ENCODE measurements at regions not wholly inside any gene's neighbourhood (a gene's known extent, or its start where the extent isn't known, plus 50 kb on each side); places are given as distances from the start of the nearest gene placed in this dataset.

DNA sequence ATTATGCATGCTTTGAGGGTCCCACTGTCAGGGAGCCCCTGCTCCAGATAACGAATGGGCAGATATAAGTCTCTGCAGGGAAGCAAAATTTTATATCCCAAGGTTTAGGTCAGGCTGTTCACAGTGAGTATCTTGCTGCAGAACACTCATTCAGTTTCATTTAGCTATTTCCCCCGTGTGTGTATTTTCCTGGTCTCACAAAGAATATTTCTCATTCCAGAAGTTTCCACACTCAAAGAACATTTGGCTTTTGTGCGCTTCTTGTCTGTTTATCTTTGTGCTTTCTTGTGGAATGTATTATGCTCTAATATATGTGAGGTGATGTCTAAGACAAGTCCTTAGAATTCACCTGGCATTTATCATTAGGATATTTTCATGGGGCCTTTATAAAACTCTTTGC is 140.4 kb upstream of the MMADHC start:
- no peak for TF ChIP-seq POLR2A (IDR thresholded peaks at IDR 0.05; ENCODE audit: borderline replicate concordance, extremely low read depth, insufficient read depth, insufficient read length)
- TF ChIP-seq CTCF (IDR thresholded peaks at IDR 0.05 in 2 of 3, conservative IDR thresholded peaks at IDR 0.05 in 1 of 3; ENCODE audit: borderline replicate concordance in 1 of 3, insufficient read depth in 1 of 3, low read depth in 2 of 3, low read length in 2 of 3) = no peak
- no peak for TF ChIP-seq FOSL1 (IDR thresholded peaks at IDR 0.05; ENCODE audit: low read depth)
- no peak for TF ChIP-seq EZH2 (IDR thresholded peaks at IDR 0.05)
- TF ChIP-seq RAD21 (IDR thresholded peaks at IDR 0.05; ENCODE audit: low read depth) = no peak
- no peak for TF ChIP-seq CEBPB (IDR thresholded peaks at IDR 0.05; ENCODE audit: low read depth)
